Neuronal stem cell (in vitro differentiated cells): ENCODE measurements at regions not wholly inside any gene's neighbourhood (a gene's known extent, or its start where the extent isn't known, plus 50 kb on each side); places are given as distances from the start of the nearest gene placed in this dataset.

Experiments used
- DNase-seq: peaks from one replicate; pipeline ENCODE4 v3.0.0-alpha.2; 2013; ENCODE audit warnings: low spot score
- H2AFZ ChIP-seq: one replicate; pipeline ENCODE4 v1.6.1; 2013; ENCODE audit warnings: mild to moderate bottlenecking, low read length, inconsistent platforms
- H2AK5ac ChIP-seq: 2 replicates; pipeline ENCODE4 v1.6.1; 2013; ENCODE audit warnings: low read depth, mild to moderate bottlenecking, inconsistent platforms, low read length, moderate library complexity, mixed read lengths
- H2BK120ac ChIP-seq: 2 replicates; pipeline ENCODE4 v1.6.1; 2013; ENCODE audit warnings: low read depth, mild to moderate bottlenecking, inconsistent platforms, low read length, moderate library complexity, mixed read lengths
- H2BK12ac ChIP-seq: one replicate; pipeline ENCODE4 v1.6.1; 2013; ENCODE audit warnings: low read length, inconsistent platforms
- H2BK15ac ChIP-seq: 2 replicates; pipeline ENCODE4 v1.6.1; 2013; ENCODE audit warnings: mild to moderate bottlenecking, low read length, inconsistent platforms, mixed read lengths
- H2BK5ac ChIP-seq: one replicate; pipeline ENCODE4 v1.6.1; 2013; ENCODE audit warnings: inconsistent platforms, mild to moderate bottlenecking, low read length, moderate library complexity
- H3K14ac ChIP-seq: one replicate; pipeline ENCODE4 v1.6.1; 2013; ENCODE audit warnings: low read length, inconsistent platforms
- H3K18ac ChIP-seq: 2 replicates; pipeline ENCODE4 v1.6.1; 2013; ENCODE audit warnings: low read length, inconsistent platforms
- H3K23ac ChIP-seq: 2 replicates; pipeline ENCODE4 v1.6.1; 2013; ENCODE audit warnings: low read depth, mild to moderate bottlenecking, mixed read lengths, low read length, inconsistent platforms; ENCODE audit not compliant: poor library complexity
- H3K27ac ChIP-seq: replicated peaks from 3 replicates; pipeline ENCODE4 v1.5.1; 2013; ENCODE audit warnings: low read length, inconsistent platforms
- H3K27me3 ChIP-seq, 3 experiments: 2 replicates each; pipeline ENCODE4 v1.6.1; 2013; ENCODE audit warnings: low read length in 3 of 3, mild to moderate bottlenecking in 2 of 3, inconsistent platforms in 1 of 3, low read depth in 1 of 3, mixed read lengths in 1 of 3, moderate library complexity in 1 of 3; ENCODE audit not compliant: control insufficient read depth in 3 of 3, insufficient read depth in 3 of 3
- H3K36me3 ChIP-seq, 2 donors: replicated peaks in 1 of 2; 2 replicates each; pipeline ENCODE4 v1.6.1; 2013; ENCODE audit warnings: low read length in 2 of 2; ENCODE audit not compliant: control insufficient read depth in 2 of 2, insufficient read depth in 2 of 2
- H3K4ac ChIP-seq: 2 replicates; pipeline ENCODE4 v1.6.1; 2013; ENCODE audit warnings: inconsistent platforms, mild to moderate bottlenecking, low read length, moderate library complexity
- H3K4me1 ChIP-seq, 2 donors: 1 replicate in 1 of 2; 2 replicates in 1 of 2; pipeline ENCODE4 v1.6.1; 2013; ENCODE audit warnings: low read length in 2 of 2, low read depth in 1 of 2; ENCODE audit not compliant: control insufficient read depth in 2 of 2, insufficient read depth in 1 of 2
- H3K4me2 ChIP-seq: one replicate; pipeline ENCODE4 v1.6.1; 2013; ENCODE audit warnings: mild to moderate bottlenecking, low read length, inconsistent platforms; ENCODE audit not compliant: insufficient read depth, poor library complexity, severe bottlenecking
- H3K4me3 ChIP-seq, 2 donors: 2 replicates each; pipeline ENCODE4 v1.5.1; 2013; ENCODE audit warnings: low read length in 2 of 2, mild to moderate bottlenecking in 2 of 2, inconsistent platforms in 1 of 2, moderate library complexity in 1 of 2
- H3K79me1 ChIP-seq: one replicate; pipeline ENCODE4 v1.6.1; 2013; ENCODE audit warnings: low read depth, mild to moderate bottlenecking, inconsistent platforms, low read length, moderate library complexity
- H3K9ac ChIP-seq: one replicate; pipeline ENCODE4 v1.6.1; 2013; ENCODE audit warnings: mild to moderate bottlenecking, low read depth, low read length, inconsistent platforms; ENCODE audit not compliant: poor library complexity
- H3K9me3 ChIP-seq, 2 donors: replicated peaks in 1 of 2; 2 replicates each; pipeline versions ENCODE3 to v1.6.1; 2013; ENCODE audit warnings: low read length in 2 of 2, mild to moderate bottlenecking in 2 of 2, inconsistent platforms in 1 of 2, low read depth in 1 of 2, mixed read lengths in 1 of 2, moderate library complexity in 1 of 2; ENCODE audit not compliant: control insufficient read depth in 2 of 2, insufficient read depth in 1 of 2
- H4K8ac ChIP-seq: one replicate; pipeline ENCODE4 v1.6.1; 2013; ENCODE audit warnings: low read depth, mild to moderate bottlenecking, inconsistent platforms, low read length, moderate library complexity
- H4K91ac ChIP-seq: one replicate; pipeline ENCODE4 v1.6.1; 2013; ENCODE audit warnings: low read length, low read depth, mild to moderate bottlenecking, inconsistent platforms; ENCODE audit not compliant: poor library complexity
- WGBS, 2 donors: extraction: QIAGEN DNeasy Blood & Tissue Kit; methylation state at CpG; one replicate each; pipeline ENCODE4 v1.1.7; 2013; ENCODE audit warnings: missing lambda C conversion rate in 2 of 2, mixed read lengths in 1 of 2; ENCODE audit not compliant: insufficient read length in 2 of 2, insufficient replicate concordance in 1 of 2; ENCODE audit errors: extremely low coverage in 2 of 2; 5-methylcytosine and 5-hydroxymethylcytosine counted together

GRCh38 chr1:29674627-29675326 lies 438.5 kb downstream of the PTPRU start:
- no peak overlapping the region for H2BK15ac ChIP-seq

GRCh38 chr1:29673669-29674626 lies 437.6 kb downstream of the PTPRU start:
- no peak overlapping the region for H2BK5ac ChIP-seq
- H4K91ac ChIP-seq = no peak overlapping the region
- H3K18ac ChIP-seq = no peak overlapping the region
- H2AFZ ChIP-seq = no peak overlapping the region
- H3K36me3 ChIP-seq = no peaks in the 10 kb centered on the region
- no peak for DNase-seq
- H2BK15ac ChIP-seq = no peak overlapping the region
- H3K14ac ChIP-seq = no peak overlapping the region
- no peak overlapping the region for H3K27ac ChIP-seq
- no peak overlapping the region for H3K4ac ChIP-seq
- no peak overlapping the region for H2BK120ac ChIP-seq
- H3K4me2 ChIP-seq = no peak overlapping the region
- no peaks in the 10 kb centered on the region for H3K27me3 ChIP-seq
- H2BK12ac ChIP-seq = no peak overlapping the region
- H3K9ac ChIP-seq = peak overlapping the region; percentile 26
- peaks cover 0 to 4% of the 10 kb centered on the region in 2 donors for H3K4me1 ChIP-seq
- H4K8ac ChIP-seq = no peak overlapping the region
- no CpG with 5 or more reads among the region's 6 CpGs for WGBS, 2 donors
- H3K79me1 ChIP-seq = no peaks in the 10 kb centered on the region
- H2AK5ac ChIP-seq = peak overlapping the region; percentile 17
- H3K23ac ChIP-seq = peak overlapping the region; percentile 57
- H3K9me3 ChIP-seq = no peaks in the 10 kb centered on the region
- no peak overlapping the region for H3K4me3 ChIP-seq

More at GRCh38 chr1:29674627-29675326, 438.5 kb downstream of the PTPRU start:
- no peak overlapping the region for H3K4me2 ChIP-seq
- peaks cover 0 to 4% of the 10 kb centered on the region in 2 donors for H3K4me1 ChIP-seq
- H3K27me3 ChIP-seq = no peaks in the 10 kb centered on the region
- no peak overlapping the region for H2BK120ac ChIP-seq
- H3K79me1 ChIP-seq = no peaks in the 10 kb centered on the region
- peak overlapping the region; percentile 26 for H3K9ac ChIP-seq
- no peak overlapping the region for H3K14ac ChIP-seq
- peak overlapping the region; percentile 72 for H3K18ac ChIP-seq
- H2AFZ ChIP-seq = no peak overlapping the region
- H3K4me3 ChIP-seq = no peak overlapping the region
- H3K36me3 ChIP-seq = no peaks in the 10 kb centered on the region
- no peak overlapping the region for H3K4ac ChIP-seq
- H4K8ac ChIP-seq = no peak overlapping the region
- H2BK5ac ChIP-seq = no peak overlapping the region
- no peak for DNase-seq
- no peak overlapping the region for H4K91ac ChIP-seq
- peak overlapping the region; percentile 17 for H2AK5ac ChIP-seq
- no CpG with 5 or more reads among the region's 6 CpGs for WGBS, 2 donors
- no peak overlapping the region for H2BK12ac ChIP-seq
- no peak overlapping the region for H3K27ac ChIP-seq
- no peaks in the 10 kb centered on the region for H3K9me3 ChIP-seq
- H3K23ac ChIP-seq = peak overlapping the region; percentile 57

- no peak overlapping the region for H4K91ac ChIP-seq
- peak overlapping the region; percentile 5 for H2BK12ac ChIP-seq
- peak overlapping the region; percentile 90 for H2AK5ac ChIP-seq
- no peak overlapping the region for H2AFZ ChIP-seq
- peaks cover 0 to 4% of the 10 kb centered on the region in 2 donors for H3K4me1 ChIP-seq
- no peaks in the 10 kb centered on the region for H3K36me3 ChIP-seq
- no peak overlapping the region for H3K9ac ChIP-seq
- H3K27ac ChIP-seq = no peak overlapping the region
- no peak overlapping the region for H2BK120ac ChIP-seq
- no peak overlapping the region for H2BK5ac ChIP-seq
- peak overlapping the region; percentile 33 for H3K18ac ChIP-seq
- no peak overlapping the region for H3K4me3 ChIP-seq
- no peaks in the 10 kb centered on the region for H3K9me3 ChIP-seq
- H3K4ac ChIP-seq = no peak overlapping the region
- no peak for DNase-seq
- H3K27me3 ChIP-seq = no peaks in the 10 kb centered on the region
- no peak overlapping the region for H4K8ac ChIP-seq
- H2BK15ac ChIP-seq = no peak overlapping the region
- no peak overlapping the region for H3K23ac ChIP-seq
- H3K4me2 ChIP-seq = no peak overlapping the region
- H3K79me1 ChIP-seq = no peaks in the 10 kb centered on the region
- H3K14ac ChIP-seq = no peak overlapping the region
These were observed 436.8 kb downstream of the PTPRU start for GRCh38 chr1:29673228-29673500.
